Transverse colon (tissue), 4 donors: ENCODE measurements at regions not wholly inside any gene's neighbourhood (a gene's known extent, or its start where the extent isn't known, plus 50 kb on each side); places are given as distances from the start of the nearest gene placed in this dataset.
"Not testable (repeated sequence)": the region's sequence is repeated elsewhere in the genome, so short reads cannot be mapped to it uniquely, and the experiment has no call there.

Experiments used
- DNase-seq: peaks from one replicate; pipeline ENCODE4 v3.0.0-alpha.2; 2019
- H3K27ac ChIP-seq, 4 donors: fragments of 200-600 bp; sonication (generic); 2 replicates each; pipeline ENCODE4 v1.5.1; 2016 to 2018; ENCODE audit warnings: inconsistent platforms in 4 of 4
- H3K27me3 ChIP-seq: fragments of 200-600 bp; sonication (generic); 2 replicates; pipeline ENCODE4 v1.5.1; 2017; ENCODE audit warnings: inconsistent platforms
- H3K36me3 ChIP-seq, 4 donors: fragments of 200-600 bp; sonication (generic); 2 replicates each; pipeline ENCODE4 v1.5.1; 2017 to 2019; ENCODE audit warnings: inconsistent platforms in 4 of 4
- H3K4me1 ChIP-seq, 4 donors: fragments of 200-600 bp; sonication (generic); 2 replicates each; pipeline ENCODE4 v1.5.1; 2017 to 2020; ENCODE audit warnings: inconsistent platforms in 4 of 4
- H3K4me3 ChIP-seq, 4 donors: fragments of 200-600 bp; sonication (generic); 1 replicate in 1 of 4; 2 replicates in 3 of 4; pipeline versions ENCODE4 v1.5.1 to v1.6.1; 2017 to 2019; ENCODE audit warnings: inconsistent platforms in 4 of 4
- H3K9me3 ChIP-seq, 2 donors: fragments of 200-600 bp; sonication (generic); 2 replicates each; pipeline ENCODE4 v1.5.1; 2017 to 2019; ENCODE audit warnings: inconsistent platforms in 2 of 2
- CTCF ChIP-seq, 5 experiments: fragments of 200-600 bp in 3 of 5; fragments of 450-650 bp in 2 of 5; sonication (generic) in 3 of 5; IDR thresholded peaks; 1 replicate in 2 of 5; 2 replicates in 3 of 5; pipeline ENCODE4 v1.5.1; 2016 to 2017; ENCODE audit warnings: antibody characterized with exemption in 5 of 5, inconsistent platforms in 3 of 5, mild to moderate bottlenecking in 2 of 5, moderate library complexity in 1 of 5
- EP300 ChIP-seq: sonication (generic); formaldehyde crosslinking; IDR thresholded peaks from one replicate; pipeline ENCODE4 v1.6.1; 2017; ENCODE audit warnings: antibody characterized with exemption, low read depth
- POLR2A ChIP-seq: fragments of 450-650 bp; IDR thresholded peaks from one replicate; pipeline ENCODE4 v1.6.1; 2016; ENCODE audit warnings: antibody characterized with exemption, mild to moderate bottlenecking, moderate library complexity
- POLR2AphosphoS5 ChIP-seq, 3 donors: sonication (generic); formaldehyde crosslinking; IDR thresholded peaks; one replicate each; pipeline ENCODE4 v1.6.1; 2016; ENCODE audit warnings: antibody characterized with exemption in 3 of 3
- WGBS, 2 donors: methylation state at CpG; one replicate each; pipeline ENCODE4 v1.1.5; 2018; ENCODE audit warnings: low coverage in 1 of 2; 5-methylcytosine and 5-hydroxymethylcytosine counted together
- in situ Hi-C, 4 donors: fragments of 200-750 bp; cut with MboI; loops; one replicate each; pipeline versions ENCODE4 v1.15.0 to v1.15.1; 2017; ENCODE audit warnings: low sequenced_read_pairs in 3 of 4, low pct_ligation_motif_present in 1 of 4, low pct_unique_long_range_greater_than_20kb in 1 of 4
- intact Hi-C: fragments of 100-400 bp; cut with DNase I; formaldehyde crosslinking; loops from one replicate; pipeline ENCODE4 v1.15.1; 2023; ENCODE audit warnings: low total_unique reads

GRCh38 chr3:161694682-161695564 is 198.3 kb downstream of the OTOL1 start:
- in situ Hi-C loops = no loop called here

GRCh38 chr3:161695811-161696210 is 199.2 kb downstream of the OTOL1 start:
- intact Hi-C loops = no loop called here
- 77 to 92% methylated on average over 1 of the region's 1 CpG for WGBS, 2 donors

More at GRCh38 chr3:161694682-161695564, 198.3 kb downstream of the OTOL1 start:
- no peak overlapping the region for H3K27ac ChIP-seq
- H3K4me1 ChIP-seq = no peaks in the 10 kb centered on the region
- no peaks in the 10 kb centered on the region for H3K9me3 ChIP-seq
- 53 to 57% methylated on average over 5 of the region's 5 CpGs for WGBS, 2 donors
- intact Hi-C loops = no loop called here
- no peaks in the 10 kb centered on the region for H3K27me3 ChIP-seq
- DNase-seq = no peak
- no peaks in the 10 kb centered on the region for H3K36me3 ChIP-seq
- no peak for TF ChIP-seq EP300
- no peak for TF ChIP-seq CTCF (IDR thresholded peaks at IDR 0.05)
- TF ChIP-seq POLR2AphosphoS5 (IDR thresholded peaks at IDR 0.05) = no peak
- TF ChIP-seq POLR2A = no peak
- no peak overlapping the region for H3K4me3 ChIP-seq

GRCh38 chr3:161700998-161701397 is 204.4 kb downstream of the OTOL1 start:
- Histone ChIP-seq H3K27ac (no peak overlapping the region), H3K36me3 (no peaks in the 10 kb centered on the region), H3K4me1 (no peaks in the 10 kb centered on the region), H3K4me3 (no peak overlapping the region), H3K27me3 (no peaks in the 10 kb centered on the region), H3K9me3 (no peaks in the 10 kb centered on the region)
- intact Hi-C loops (no loop called here), in situ Hi-C loops (no loop called here)
- TF ChIP-seq CTCF (IDR thresholded peaks at IDR 0.05) = no peak
- TF ChIP-seq EP300 = no peak
- no peak for TF ChIP-seq POLR2AphosphoS5 (IDR thresholded peaks at IDR 0.05)
- TF ChIP-seq POLR2A = no peak
- DNase-seq = no peak
- 59% methylated on average over 2 of the region's 2 CpGs; no CpG with 5 or more reads in 1 of the 2 donors for WGBS, 2 donors

More at GRCh38 chr3:161695811-161696210, 199.2 kb downstream of the OTOL1 start:
- in situ Hi-C loops = no loop called here
- Histone ChIP-seq H3K36me3 (no peaks in the 10 kb centered on the region), H3K4me3 (no peak overlapping the region), H3K27ac (no peak overlapping the region), H3K4me1 (no peaks in the 10 kb centered on the region), H3K9me3 (no peaks in the 10 kb centered on the region), H3K27me3 (no peaks in the 10 kb centered on the region)
- TF ChIP-seq EP300 = no peak
- no peak for DNase-seq

GRCh38 chr3:161707253-161707652 is 210.6 kb downstream of the OTOL1 start:
- in situ Hi-C loops, DNase-seq, H3K36me3 ChIP-seq, H3K27ac ChIP-seq, H3K9me3 ChIP-seq, H3K4me1 ChIP-seq, H3K4me3 ChIP-seq, intact Hi-C loops, H3K27me3 ChIP-seq: not testable (repeated sequence)
- WGBS, 2 donors = 63 to 90% methylated on average over 2 to 5 of the region's 5 CpGs

GRCh38 chr3:161713731-161714130 is 217.1 kb downstream of the OTOL1 start:
- Histone ChIP-seq H3K27me3 (no peaks in the 10 kb centered on the region), H3K4me3 (no peak overlapping the region), H3K36me3 (no peaks in the 10 kb centered on the region), H3K4me1 (no peaks in the 10 kb centered on the region), H3K9me3 (no peaks in the 10 kb centered on the region), H3K27ac (no peak overlapping the region)
- TF ChIP-seq CTCF (IDR thresholded peaks at IDR 0.05) (no peak), EP300 (no peak), POLR2A (no peak), POLR2AphosphoS5 (IDR thresholded peaks at IDR 0.05) (no peak)
- intact Hi-C loops = no loop called here
- DNase-seq = no peak
- in situ Hi-C loops = no loop called here
